NCI-H2081 (cell line): ENCODE measurements at regions not wholly inside any gene's neighbourhood (a gene's known extent, or its start where the extent isn't known, plus 50 kb on each side); places are given as distances from the start of the nearest gene placed in this dataset.
A peak's percentile ranks its signal among the peaks of the same experiment; 100 is the strongest.

Source experiments
- DNase-seq, 2 experiments: peaks; one replicate each; lab custom pipeline; 2025; lab: John Stamatoyannopoulos, UW

- no peak for DNase-seq
Measured at GRCh38 chr2:180463608-180464007, 456.5 kb upstream of the CWC22 start.

GRCh38 chr2:180461761-180462160 is 454.7 kb upstream of the CWC22 start:
- DNase-seq, result no peak

DNA sequence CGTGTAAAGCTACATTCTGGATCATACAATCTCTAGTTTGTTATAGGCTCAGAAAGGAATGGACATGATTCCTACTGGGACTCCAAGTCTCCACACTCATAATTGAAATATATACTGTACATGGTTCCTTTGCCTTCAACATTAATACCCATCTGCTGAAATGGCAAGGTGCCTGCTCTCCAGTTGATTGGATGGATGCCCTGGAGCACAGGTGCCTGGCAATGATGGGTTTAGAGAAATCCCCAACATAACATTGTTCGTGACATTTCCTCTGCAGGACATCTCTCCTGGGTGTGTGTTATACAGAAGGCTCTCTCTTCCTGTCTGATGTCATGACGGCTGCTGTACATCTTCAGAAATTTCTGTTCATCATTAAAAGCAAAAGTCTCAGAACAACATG is 449.7 kb upstream of the CWC22 start:
- DNase-seq, result peak; percentile 10 to 36

DNA sequence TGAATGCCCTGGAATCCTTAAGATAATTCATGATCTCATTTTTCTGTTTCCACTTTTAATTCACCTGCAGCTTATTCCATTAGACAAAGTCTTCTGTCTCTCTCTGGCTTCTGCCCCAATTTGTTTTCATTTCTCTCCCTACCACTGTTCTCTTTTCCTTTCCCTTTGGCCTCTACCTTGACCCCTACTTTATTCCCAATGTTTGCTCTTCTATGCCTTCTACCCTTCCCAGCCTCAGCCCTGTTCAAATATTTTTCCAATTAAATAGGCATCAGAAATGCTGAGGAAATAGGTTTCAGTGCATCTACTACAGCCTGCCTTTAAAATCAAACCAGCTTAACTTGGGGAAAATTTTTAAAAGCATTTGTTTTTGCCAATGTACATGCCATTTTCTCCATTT is 443.7 kb upstream of the CWC22 start:
- no peak for DNase-seq

DNA sequence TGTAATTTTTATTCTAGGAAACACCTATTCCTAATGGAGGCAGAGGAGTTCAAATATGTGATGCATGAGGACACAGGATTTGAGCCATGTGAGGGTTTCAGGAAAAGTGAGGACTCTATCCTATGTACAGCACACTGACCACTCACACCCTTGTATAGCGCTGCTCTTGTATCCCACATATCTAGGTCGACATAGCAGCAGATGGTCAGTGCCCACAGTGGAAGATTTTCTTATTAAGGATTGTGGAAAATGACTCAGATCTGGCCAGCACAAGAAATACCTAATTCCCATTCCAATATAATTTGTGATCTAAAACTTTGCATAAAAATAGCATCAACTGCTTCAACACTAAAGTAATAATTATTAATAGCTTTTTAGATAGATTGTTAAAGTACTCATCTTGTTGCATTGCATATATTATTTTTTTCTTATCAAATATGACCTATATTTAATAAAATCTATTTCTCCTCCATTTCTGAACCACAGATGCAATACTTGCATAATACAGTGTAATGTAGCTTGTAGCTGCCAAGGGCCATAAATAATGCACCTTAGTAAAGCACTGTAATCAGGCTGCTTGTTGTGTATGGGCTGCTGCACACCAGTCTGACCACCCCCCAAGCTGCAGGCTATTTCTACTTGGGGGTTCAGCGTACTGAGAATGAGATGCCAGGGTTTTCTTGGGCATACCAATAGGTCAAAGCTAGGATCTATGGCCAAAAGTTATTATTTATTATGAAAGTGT is 442.2 kb upstream of the CWC22 start:
- no peak for DNase-seq

- DNase-seq, result no peak
Measured at GRCh38 chr2:180446492-180446891, 439.4 kb upstream of the CWC22 start.

GRCh38 chr2:180443888-180444287 is 436.8 kb upstream of the CWC22 start:
- no peak for DNase-seq

DNA sequence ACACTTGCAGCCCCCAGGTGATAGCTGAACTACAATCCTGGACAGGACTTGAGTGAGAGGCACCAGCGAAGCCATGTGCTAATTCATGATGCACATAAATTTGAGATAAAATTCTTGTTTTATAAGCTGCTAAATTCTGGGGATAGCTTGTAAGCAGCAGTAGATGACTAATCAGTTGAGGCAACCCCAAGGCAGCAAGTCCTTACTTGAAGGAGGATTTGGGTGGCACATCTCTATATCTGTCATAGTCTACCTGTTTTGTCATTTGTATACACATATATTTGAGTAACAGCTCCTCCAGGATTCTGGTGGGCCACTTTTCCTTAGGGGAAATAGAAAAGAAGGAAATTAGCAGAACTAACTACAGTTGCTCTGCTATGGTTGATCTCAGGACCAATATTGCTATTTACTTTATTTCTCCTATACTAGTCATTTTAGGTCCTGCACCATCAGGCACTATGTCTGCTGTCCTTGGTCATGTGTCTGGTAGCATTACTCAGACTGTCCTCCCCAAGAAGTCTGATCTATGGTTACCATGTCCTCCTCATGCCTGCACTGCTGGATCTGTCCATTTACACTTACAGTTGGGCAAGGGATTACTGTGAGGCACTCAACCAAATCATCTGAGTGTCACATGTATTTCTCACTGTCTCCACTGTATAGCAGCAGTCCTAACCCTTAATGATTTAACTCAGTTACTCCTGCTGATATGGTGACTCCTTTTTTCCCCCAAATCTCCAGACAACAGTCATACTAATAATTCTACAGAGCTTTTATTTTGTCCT is 436.0 kb upstream of the CWC22 start:
- no peak for DNase-seq

DNA sequence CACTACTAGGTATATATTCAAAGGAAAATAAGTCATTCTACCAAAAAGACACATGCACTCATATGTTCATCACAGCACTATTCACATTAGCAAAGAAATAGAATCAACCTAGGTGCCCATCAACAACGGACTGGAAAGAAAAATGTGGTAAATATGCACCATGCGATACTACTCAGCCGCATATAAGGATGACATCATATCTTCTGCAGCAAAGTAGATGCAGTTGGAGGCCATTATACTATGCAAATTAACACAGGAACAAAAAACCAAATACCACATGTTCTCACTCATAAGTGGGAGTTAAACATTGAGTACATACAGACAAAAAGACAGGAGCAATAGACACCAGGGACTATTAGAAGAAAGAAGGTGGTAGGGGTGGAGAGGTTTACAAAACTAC is 412.1 kb upstream of the CWC22 start:
- DNase-seq, result no peak

DNA sequence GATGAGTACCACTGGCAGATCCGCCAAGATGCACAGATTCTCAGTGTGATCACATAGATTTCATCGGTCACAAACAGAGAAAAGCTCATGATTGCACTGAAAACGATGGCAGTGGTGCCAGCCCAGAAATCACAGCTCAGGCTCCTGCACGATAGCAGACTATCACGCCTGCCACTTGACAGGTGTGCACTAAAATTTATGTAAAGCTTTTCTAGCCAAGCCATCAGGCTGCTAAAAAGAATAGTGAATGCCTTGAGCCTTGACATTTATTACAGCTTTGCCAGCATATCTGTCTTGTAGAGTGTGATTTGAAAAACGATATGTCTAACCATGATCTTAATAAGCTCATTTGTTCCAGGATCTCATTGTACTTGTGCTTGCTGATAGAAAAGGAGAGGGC is 409.5 kb upstream of the CWC22 start:
- peak in 1 of 2 experiments; percentile 35 for DNase-seq

- DNase-seq, result no peak
Measured at GRCh38 chr2:180413336-180413735, 406.2 kb upstream of the CWC22 start.

DNA sequence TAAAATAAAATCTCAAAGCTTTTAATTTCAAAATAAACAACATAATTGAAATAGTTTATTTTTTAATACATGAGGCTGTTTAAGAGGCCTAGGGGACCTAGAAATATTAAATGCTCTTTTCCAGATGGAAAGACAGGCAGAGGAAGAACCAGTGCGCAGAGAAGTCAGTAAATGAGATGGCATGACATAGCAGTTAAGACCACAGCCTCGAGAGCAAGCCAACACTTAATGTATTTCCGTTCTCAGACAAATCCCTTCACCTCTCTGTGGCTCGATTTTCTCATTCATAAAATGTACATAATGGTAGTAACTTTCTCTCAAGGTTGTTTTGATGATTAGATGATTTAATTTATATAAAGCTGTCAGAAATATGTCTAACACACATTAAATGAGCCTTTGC is 405.1 kb upstream of the CWC22 start:
- no peak for DNase-seq

- no peak for DNase-seq
Measured at GRCh38 chr2:180411661-180412060, 404.6 kb upstream of the CWC22 start.

DNA sequence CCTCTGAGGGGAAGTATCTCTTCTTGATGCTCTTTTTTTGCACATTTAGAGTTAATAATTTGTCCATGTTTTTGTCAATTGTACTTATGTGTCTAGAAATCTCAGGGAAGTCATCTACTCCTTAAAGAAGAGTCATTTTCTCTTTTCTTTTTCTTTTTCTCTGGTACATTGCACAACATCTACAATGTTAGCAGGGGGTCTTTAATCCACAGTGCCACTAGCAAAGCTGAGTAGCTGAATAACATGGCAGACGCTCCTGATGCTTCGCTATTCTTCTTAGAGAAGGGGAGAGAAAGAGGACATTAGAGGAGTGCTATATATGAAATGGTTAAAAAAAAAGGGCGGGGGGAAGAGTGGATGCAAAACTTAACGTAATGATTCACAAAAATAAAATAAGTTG is 399.6 kb upstream of the CWC22 start:
- DNase-seq, result no peak

- no peak for DNase-seq
Measured at GRCh38 chr2:180405520-180405919, 398.4 kb upstream of the CWC22 start.

- no peak for DNase-seq
Measured at GRCh38 chr2:180394305-180394704, 387.2 kb upstream of the CWC22 start.

- DNase-seq, result peak in 1 of 2 experiments; percentile 2
Measured at GRCh38 chr2:180385601-180386201, 378.6 kb upstream of the CWC22 start.

DNA sequence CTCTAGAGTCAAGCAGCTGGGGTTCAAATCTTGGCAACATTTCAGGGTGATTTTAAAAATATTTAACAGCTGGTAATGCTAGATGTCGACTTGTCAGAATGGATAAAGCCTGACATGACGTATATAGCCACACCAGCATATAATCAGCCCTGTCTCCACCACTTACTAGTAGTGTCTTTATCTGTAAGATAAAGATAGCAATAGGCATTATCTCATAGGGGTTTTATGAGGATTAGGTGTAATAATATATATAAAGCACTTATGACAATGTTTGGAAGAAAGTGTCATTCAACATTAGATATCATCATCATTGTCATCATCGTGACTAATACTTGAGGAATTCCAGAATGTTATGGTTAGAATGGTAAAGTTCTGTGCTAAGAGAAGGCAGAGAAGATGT is 369.0 kb upstream of the CWC22 start:
- DNase-seq, result no peak

GRCh38 chr2:180374502-180375281 is 367.6 kb upstream of the CWC22 start:
- DNase-seq, result no peak

- DNase-seq, result no peak
Measured at GRCh38 chr2:180370511-180371205, 363.6 kb upstream of the CWC22 start.

- no peak for DNase-seq
Measured at GRCh38 chr2:180368881-180369280, 361.8 kb upstream of the CWC22 start.

DNA sequence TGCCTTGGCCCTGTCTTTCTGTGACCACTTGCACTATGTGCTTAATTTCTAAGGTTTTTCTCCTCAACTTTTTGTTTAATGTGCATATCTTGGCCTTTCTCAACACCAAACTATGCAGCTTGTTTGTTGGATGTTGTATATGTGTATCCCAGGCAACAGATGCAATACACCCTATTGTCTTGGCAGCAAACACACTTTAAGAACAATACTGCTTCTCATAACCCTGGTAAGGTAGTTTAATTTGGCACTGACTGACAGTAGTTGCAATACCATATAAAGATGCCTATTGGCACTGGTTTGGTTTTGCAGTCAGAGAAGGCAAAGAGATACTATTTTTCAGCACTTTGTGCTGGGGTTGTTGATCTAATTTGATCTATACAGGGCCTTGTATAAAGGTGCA is 360.7 kb upstream of the CWC22 start:
- peak; percentile 36 to 81 for DNase-seq
